Nucleus accumbens (tissue), 56 donors: ENCODE measurements at regions not wholly inside any gene's neighbourhood (a gene's known extent, or its start where the extent isn't known, plus 50 kb on each side); places are given as distances from the start of the nearest gene placed in this dataset.

Source experiments
- DNase-seq, 56 donors: peaks; one replicate each; lab custom pipeline; 2025; lab: John Stamatoyannopoulos, UW

- DNase-seq = no peak
Measured at GRCh38 chr10:108755646-108756045, 1167.7 kb downstream of the XPNPEP1 start.

- DNase-seq = no peak
Measured at GRCh38 chr10:108753326-108753725, 1170.0 kb downstream of the XPNPEP1 start.

GRCh38 chr10:108749042-108749441, 1174.3 kb downstream of the XPNPEP1 start:
- no peak for DNase-seq

GRCh38 chr10:108736111-108736510, 1187.2 kb downstream of the XPNPEP1 start:
- DNase-seq = no peak

- no peak for DNase-seq
Measured at GRCh38 chr10:108735380-108735779, 1187.9 kb downstream of the XPNPEP1 start.

- no peak for DNase-seq
Measured at GRCh38 chr10:108721874-108722273, 1201.4 kb downstream of the XPNPEP1 start.

GRCh38 chr10:108716352-108716751, 1207.0 kb downstream of the XPNPEP1 start:
- no peak for DNase-seq

GRCh38 chr10:108709927-108710722, 1213.2 kb downstream of the XPNPEP1 start:
- no peak for DNase-seq

GRCh38 chr10:108708363-108708762, 1214.9 kb downstream of the XPNPEP1 start:
- no peak for DNase-seq

GRCh38 chr10:108696792-108697477, 1226.4 kb downstream of the XPNPEP1 start:
- no peak for DNase-seq

- DNase-seq = no peak
Measured at GRCh38 chr10:108691126-108691525, 1232.2 kb downstream of the XPNPEP1 start.

- no peak for DNase-seq
Measured at GRCh38 chr10:108690530-108690929, 1232.8 kb downstream of the XPNPEP1 start.

GRCh38 chr10:108689891-108690290, 1233.4 kb downstream of the XPNPEP1 start:
- DNase-seq = no peak

- no peak for DNase-seq
Measured at GRCh38 chr10:108688314-108688713, 1235.0 kb downstream of the XPNPEP1 start.

- DNase-seq = no peak
Measured at GRCh38 chr10:108685863-108686531, 1237.3 kb downstream of the XPNPEP1 start.

GRCh38 chr10:108684431-108684830, 1238.9 kb downstream of the XPNPEP1 start:
- no peak for DNase-seq

GRCh38 chr10:108673741-108674140, 1249.6 kb downstream of the XPNPEP1 start:
- no peak for DNase-seq

GRCh38 chr10:108663587-108663986, 1259.7 kb downstream of the XPNPEP1 start:
- no peak for DNase-seq

- no peak for DNase-seq
Measured at GRCh38 chr10:108662975-108663374, 1260.3 kb downstream of the XPNPEP1 start.

GRCh38 chr10:108655057-108655456, 1268.3 kb downstream of the XPNPEP1 start:
- no peak for DNase-seq

- no peak for DNase-seq
Measured at GRCh38 chr10:108653531-108653930, 1269.8 kb downstream of the XPNPEP1 start.
